GM12873 (cell line): ENCODE measurements at regions not wholly inside any gene's neighbourhood (a gene's known extent, or its start where the extent isn't known, plus 50 kb on each side); places are given as distances from the start of the nearest gene placed in this dataset.

Source experiments
- TF ChIP-seq, protein P1 (sequence below): IDR thresholded peaks from 2 replicates; pipeline ENCODE4 v1.5.1; 2012; ENCODE audit warnings: low read depth, mild to moderate bottlenecking, moderate library complexity, low read length, control low read depth; ENCODE audit not compliant: insufficient read depth; ENCODE audit errors: missing control alignments

GRCh38 chr4:56271131-56271530 is 116.2 kb downstream of the AASDH start:
- TF ChIP-seq, protein P1, sequence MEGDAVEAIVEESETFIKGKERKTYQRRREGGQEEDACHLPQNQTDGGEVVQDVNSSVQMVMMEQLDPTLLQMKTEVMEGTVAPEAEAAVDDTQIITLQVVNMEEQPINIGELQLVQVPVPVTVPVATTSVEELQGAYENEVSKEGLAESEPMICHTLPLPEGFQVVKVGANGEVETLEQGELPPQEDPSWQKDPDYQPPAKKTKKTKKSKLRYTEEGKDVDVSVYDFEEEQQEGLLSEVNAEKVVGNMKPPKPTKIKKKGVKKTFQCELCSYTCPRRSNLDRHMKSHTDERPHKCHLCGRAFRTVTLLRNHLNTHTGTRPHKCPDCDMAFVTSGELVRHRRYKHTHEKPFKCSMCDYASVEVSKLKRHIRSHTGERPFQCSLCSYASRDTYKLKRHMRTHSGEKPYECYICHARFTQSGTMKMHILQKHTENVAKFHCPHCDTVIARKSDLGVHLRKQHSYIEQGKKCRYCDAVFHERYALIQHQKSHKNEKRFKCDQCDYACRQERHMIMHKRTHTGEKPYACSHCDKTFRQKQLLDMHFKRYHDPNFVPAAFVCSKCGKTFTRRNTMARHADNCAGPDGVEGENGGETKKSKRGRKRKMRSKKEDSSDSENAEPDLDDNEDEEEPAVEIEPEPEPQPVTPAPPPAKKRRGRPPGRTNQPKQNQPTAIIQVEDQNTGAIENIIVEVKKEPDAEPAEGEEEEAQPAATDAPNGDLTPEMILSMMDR, result no peak

DNA sequence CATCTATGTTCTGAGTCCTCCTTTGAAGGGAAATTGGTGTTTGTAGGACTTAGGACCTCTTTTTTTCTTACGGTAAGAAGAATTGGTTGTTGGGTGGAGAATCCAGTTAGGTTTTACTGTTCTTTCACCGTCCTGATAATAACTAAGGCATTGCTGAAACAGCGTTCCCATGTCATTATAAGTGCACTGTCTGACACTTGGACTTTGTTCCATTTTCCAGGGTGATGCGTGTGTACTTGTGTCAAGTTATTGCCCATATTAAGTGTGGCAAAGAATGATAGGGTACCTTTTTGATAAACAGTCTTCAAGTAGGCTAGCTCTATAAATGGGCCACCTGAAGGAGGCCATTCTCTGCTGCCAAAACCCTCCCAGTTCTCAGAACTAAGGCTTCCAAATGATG is 119.7 kb downstream of the AASDH start:
- TF ChIP-seq, protein P1, result no peak

DNA sequence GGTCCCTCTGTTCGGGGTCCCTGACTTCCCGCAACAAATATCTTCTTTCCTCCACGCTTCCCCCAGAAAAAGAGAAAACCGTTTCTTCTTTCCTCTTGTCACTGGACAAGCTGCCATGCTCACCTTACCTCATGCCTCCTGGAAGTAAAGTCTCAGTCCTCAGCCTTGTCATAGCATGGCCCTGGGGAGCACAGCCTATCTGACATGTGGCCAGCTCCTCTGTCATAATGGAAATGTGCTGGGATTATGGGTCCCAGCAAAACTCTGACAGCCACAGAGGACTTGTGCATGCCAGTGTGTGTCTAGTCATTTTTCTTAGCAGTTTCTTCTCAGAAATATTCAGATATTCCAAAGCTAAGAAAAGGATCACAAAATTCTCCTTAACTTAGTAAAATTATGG is 122.4 kb downstream of the AASDH start:
- TF ChIP-seq, protein P1, result no peak

DNA sequence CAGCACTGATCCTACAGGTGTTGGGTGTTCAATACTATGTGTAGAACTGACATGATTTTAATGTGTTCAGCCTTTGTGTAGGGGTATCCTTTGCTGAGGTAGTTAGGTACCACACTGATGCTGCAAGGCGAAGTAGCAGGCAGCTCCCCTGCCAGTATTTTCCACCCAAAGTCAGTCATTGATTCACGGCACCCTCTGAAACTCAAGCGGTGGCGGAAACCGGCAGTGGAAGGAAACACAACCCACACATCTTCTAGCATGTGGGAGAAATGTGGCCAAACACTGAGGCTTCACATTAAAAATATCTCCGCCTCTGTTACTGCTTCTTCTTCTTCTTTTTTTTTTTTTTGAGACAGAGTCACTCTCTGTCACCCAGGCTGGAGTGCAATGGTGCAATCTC is 126.3 kb downstream of the AASDH start:
- TF ChIP-seq, protein P1, result no peak

- TF ChIP-seq, protein P1, result no peak
Measured at GRCh38 chr4:56260320-56260719, 127.0 kb downstream of the AASDH start.

DNA sequence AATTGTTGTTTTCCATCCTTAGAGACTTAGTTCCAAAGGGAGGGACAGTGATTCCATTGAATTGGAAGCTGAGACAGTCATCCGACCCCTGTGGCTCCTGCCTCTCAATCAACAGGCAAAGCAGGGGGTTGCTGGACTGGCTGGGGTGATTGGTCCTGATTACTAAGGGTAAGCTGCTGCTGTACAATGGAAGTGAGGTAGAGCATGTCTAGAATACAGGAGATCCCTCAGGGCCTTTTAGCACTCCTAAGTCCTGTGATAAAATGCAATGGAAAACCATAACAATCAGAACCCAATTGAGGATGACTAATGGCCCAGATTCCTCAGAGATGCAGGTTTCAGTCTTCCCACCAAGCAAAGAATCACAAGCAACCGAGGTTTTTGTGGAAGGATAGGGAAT is 127.6 kb downstream of the AASDH start:
- TF ChIP-seq, protein P1, result no peak

- TF ChIP-seq, protein P1, result no peak
Measured at GRCh38 chr4:56255820-56256219, 131.5 kb downstream of the AASDH start.
